GM23338 (cell line): ENCODE measurements at regions not wholly inside any gene's neighbourhood (a gene's known extent, or its start where the extent isn't known, plus 50 kb on each side); places are given as distances from the start of the nearest gene placed in this dataset.

Experiments used
- ATAC-seq: fragments of 200-7000 bp; cut with Tn5 transposase; 3 replicates; pipeline ENCODE4 v1.9.1; 2020
- DNase-seq: peaks from one replicate; pipeline ENCODE4 v3.0.0-alpha.2; 2015; ENCODE audit warnings: low spot score
- H2AFZ ChIP-seq: fragments of 200-600 bp; sonication (generic); 2 replicates; pipeline ENCODE4 v1.8.0; 2016; ENCODE audit warnings: antibody characterized with exemption, mild to moderate bottlenecking, moderate library complexity
- H3F3A ChIP-seq: fragments of 200-600 bp; sonication (generic); replicated peaks from 2 replicates; pipeline ENCODE4 v1.8.0; 2017; ENCODE audit warnings: antibody characterized with exemption, mixed run types, low read depth
- H3K27ac ChIP-seq: fragments of 200-600 bp; sonication (generic); 2 replicates; pipeline ENCODE4 v1.6.1; 2016; ENCODE audit warnings: low read depth
- H3K27me3 ChIP-seq: fragments of 200-600 bp; sonication (generic); 2 replicates; pipeline ENCODE4 v1.8.0; 2016; ENCODE audit warnings: mild to moderate bottlenecking, mixed run types, moderate library complexity; ENCODE audit not compliant: insufficient read depth
- H3K36me3 ChIP-seq: fragments of 200-600 bp; sonication (generic); 2 replicates; pipeline ENCODE4 v1.8.0; 2016; ENCODE audit warnings: mild to moderate bottlenecking; ENCODE audit not compliant: insufficient read depth
- H3K4me1 ChIP-seq: fragments of 200-600 bp; sonication (generic); 2 replicates; pipeline ENCODE4 v1.8.0; 2016; ENCODE audit warnings: mild to moderate bottlenecking, moderate library complexity; ENCODE audit not compliant: insufficient read depth
- H3K4me2 ChIP-seq: fragments of 200-600 bp; sonication (generic); 2 replicates; pipeline ENCODE4 v1.7.1; 2017; ENCODE audit warnings: mixed run types
- H3K4me3 ChIP-seq: fragments of 200-600 bp; sonication (generic); 2 replicates; pipeline ENCODE4 v1.6.1; 2016; ENCODE audit warnings: mixed run types
- H3K79me2 ChIP-seq: fragments of 200-600 bp; sonication (generic); replicated peaks from 2 replicates; pipeline ENCODE4 v1.8.0; 2017; ENCODE audit warnings: mild to moderate bottlenecking; ENCODE audit not compliant: insufficient read depth
- H3K9me2 ChIP-seq: fragments of 200-600 bp; sonication (generic); 2 replicates; pipeline ENCODE4 v1.8.0; 2017; ENCODE audit not compliant: insufficient read depth
- H4K20me1 ChIP-seq: fragments of 200-600 bp; sonication (generic); replicated peaks from 2 replicates; pipeline ENCODE4 v1.8.0; 2017; ENCODE audit warnings: mild to moderate bottlenecking; ENCODE audit not compliant: insufficient read depth
- H3K27ac Mint-ChIP-seq: 2 replicates; pipeline ENCODE4 v1.8.0; 2020; ENCODE audit warnings: inconsistent platforms, mild to moderate bottlenecking, moderate library complexity, mixed read lengths
- H3K27me3 Mint-ChIP-seq: 3 replicates; pipeline ENCODE4 v1.8.0; 2022; ENCODE audit warnings: low read depth, mild to moderate bottlenecking, moderate library complexity, mixed read lengths, inconsistent platforms; ENCODE audit not compliant: insufficient read depth, poor library complexity
- H3K36me3 Mint-ChIP-seq: 3 replicates; pipeline ENCODE4 v1.8.0; 2021; ENCODE audit warnings: low read depth, mild to moderate bottlenecking, inconsistent platforms, moderate library complexity, mixed read lengths
- H3K4me1 Mint-ChIP-seq: 3 replicates; pipeline ENCODE4 v1.8.0; 2020; ENCODE audit warnings: mild to moderate bottlenecking, inconsistent platforms, mixed read lengths
- H3K4me3 Mint-ChIP-seq: 3 replicates; pipeline ENCODE4 v1.8.0; 2021; ENCODE audit warnings: moderate library complexity, mild to moderate bottlenecking, inconsistent platforms, mixed read lengths
- H3K9me3 Mint-ChIP-seq: 3 replicates; pipeline ENCODE4 v1.8.0; 2020; ENCODE audit warnings: moderate library complexity, mild to moderate bottlenecking, inconsistent platforms, mixed read lengths
- CREB1 ChIP-seq: fragments of 250-450 bp; sonication (Bioruptor Pico); IDR thresholded peaks from 2 replicates; pipeline ENCODE4 v1.5.0; 2020; ENCODE audit warnings: low read depth, mild to moderate bottlenecking, moderate library complexity
- ETS1 ChIP-seq: IDR thresholded peaks from 2 replicates; pipeline ENCODE4 v1.6.1; 2016; ENCODE audit warnings: antibody characterized with exemption
- EZH2 ChIP-seq: fragments of 200-600 bp; sonication (generic); IDR thresholded peaks from one replicate; pipeline ENCODE4 v1.8.0; 2017; ENCODE audit warnings: antibody characterized with exemption, mild to moderate bottlenecking, low read depth; ENCODE audit not compliant: unreplicated experiment
- NANOG ChIP-seq: IDR thresholded peaks from 2 replicates; pipeline ENCODE4 v1.6.1; 2016; ENCODE audit warnings: antibody characterized with exemption, borderline replicate concordance
- POLR2AphosphoS5 ChIP-seq: IDR thresholded peaks from 2 replicates; pipeline ENCODE4 v1.6.1; 2016; ENCODE audit warnings: antibody characterized with exemption, low read depth
- REST ChIP-seq: IDR thresholded peaks from one replicate; pipeline ENCODE4 v1.6.1; 2018; ENCODE audit warnings: antibody characterized with exemption; ENCODE audit not compliant: unreplicated experiment
- ZNF462 ChIP-seq: fragments of 250-450 bp; sonication (Bioruptor Pico); IDR thresholded peaks from 2 replicates; pipeline ENCODE4 v1.5.0; 2020; ENCODE audit warnings: mild to moderate bottlenecking, moderate library complexity

GRCh38 chr11:112858289-112859023 lies 102.8 kb upstream of the NCAM1 start:
- Mint-ChIP-seq H3K4me1 (peaks cover 8% of the 10 kb centered on the region; the same call in 2 of the 3 replicates), H3K9me3 (peaks cover 12% of the 10 kb centered on the region; the same call in 2 of the 3 replicates), H3K27me3 (no peaks in the 10 kb centered on the region), H3K36me3 (0 out of 3 replicates have a peak, but pooled peaks cover 5% of the 10 kb centered on the region), H3K27ac (no peak overlapping the region), H3K4me3 (no peak overlapping the region)
- H3K4me2 ChIP-seq, result no peak overlapping the region
- H2AFZ ChIP-seq, result no peak overlapping the region
- no peak overlapping the region for H3K4me3 ChIP-seq
- H3K9me2 ChIP-seq, result peaks cover 9% of the 10 kb centered on the region; the same call in 1 of the 2 replicates
- H3K4me1 ChIP-seq, result no peaks in the 10 kb centered on the region
- no peaks in the 10 kb centered on the region for H4K20me1 ChIP-seq
- no peaks in the 10 kb centered on the region for H3F3A ChIP-seq
- TF ChIP-seq NANOG, result no peak
- H3K27me3 ChIP-seq, result no peaks in the 10 kb centered on the region
- H3K36me3 ChIP-seq, result no peaks in the 10 kb centered on the region; the same call in 1 of the 2 replicates
- H3K27ac ChIP-seq, result no peak overlapping the region
- no peak for DNase-seq
- no peak for ATAC-seq
- no peaks in the 10 kb centered on the region for H3K79me2 ChIP-seq

- Histone ChIP-seq H3K9me2 (peaks cover 9% of the 10 kb centered on the region; the same call in 1 of the 2 replicates), H3K27me3 (no peaks in the 10 kb centered on the region), H3K36me3 (no peaks in the 10 kb centered on the region; the same call in 1 of the 2 replicates), H3K27ac (no peak overlapping the region), H2AFZ (no peak overlapping the region), H3K4me2 (no peak overlapping the region), H3K4me1 (no peaks in the 10 kb centered on the region), H3F3A (no peaks in the 10 kb centered on the region), H3K79me2 (no peaks in the 10 kb centered on the region), H3K4me3 (no peak overlapping the region), H4K20me1 (no peaks in the 10 kb centered on the region)
- Mint-ChIP-seq H3K27ac (no peak overlapping the region), H3K27me3 (no peaks in the 10 kb centered on the region), H3K36me3 (0 out of 3 replicates have a peak, but pooled peaks cover 5% of the 10 kb centered on the region), H3K4me1 (peaks cover 8% of the 10 kb centered on the region; the same call in 2 of the 3 replicates), H3K9me3 (peaks cover 12% of the 10 kb centered on the region; the same call in 2 of the 3 replicates), H3K4me3 (no peak overlapping the region)
- DNase-seq (no peak), ATAC-seq (no peak)
- no peak for TF ChIP-seq EZH2
- TF ChIP-seq ETS1, result no peak
- no peak for TF ChIP-seq NANOG
- no peak for TF ChIP-seq REST
- TF ChIP-seq POLR2AphosphoS5, result no peak
- no peak for TF ChIP-seq ZNF462 (CRISPR knock-in tag)
- TF ChIP-seq CREB1 (CRISPR knock-in tag), result no peak
Measured at GRCh38 chr11:112859787-112860186, 101.4 kb upstream of the NCAM1 start.
